Epithelial cell of proximal tubule (primary cell): ENCODE measurements at regions not wholly inside any gene's neighbourhood (a gene's known extent, or its start where the extent isn't known, plus 50 kb on each side); places are given as distances from the start of the nearest gene placed in this dataset.

Experiments
- DNase-seq: peaks from one replicate; pipeline ENCODE4 v3.0.0-alpha.2; 2011; ENCODE audit warnings: low read depth
- H3K4me3 ChIP-seq: 2 replicates; pipeline ENCODE4 v1.5.1; 2011; ENCODE audit warnings: low read depth, mild to moderate bottlenecking, low read length
- CTCF ChIP-seq: conservative IDR thresholded peaks from 2 replicates; pipeline ENCODE4 v1.5.1; 2012; ENCODE audit warnings: low read depth, mild to moderate bottlenecking, low read length

GRCh38 chr5:106189121-106189809 is 1481.5 kb downstream of the EFNA5 start:
- no peak for DNase-seq
- no peak overlapping the region for H3K4me3 ChIP-seq
- TF ChIP-seq CTCF, result no peak

- no peak for TF ChIP-seq CTCF
- no peak for DNase-seq
- no peak overlapping the region for H3K4me3 ChIP-seq
Measured at GRCh38 chr5:106185661-106186081, 1485.1 kb downstream of the EFNA5 start.

- no peak for DNase-seq
- H3K4me3 ChIP-seq, result no peak overlapping the region
- no peak for TF ChIP-seq CTCF
Measured at GRCh38 chr5:106174903-106175302, 1495.8 kb downstream of the EFNA5 start.

GRCh38 chr5:106172681-106173532 is 1497.8 kb downstream of the EFNA5 start:
- TF ChIP-seq CTCF, result no peak
- no peak overlapping the region for H3K4me3 ChIP-seq
- no peak for DNase-seq

GRCh38 chr5:106171708-106172107 is 1499.0 kb downstream of the EFNA5 start:
- DNase-seq, result no peak
- H3K4me3 ChIP-seq, result no peak overlapping the region
- TF ChIP-seq CTCF, result no peak

GRCh38 chr5:106171132-106171531 is 1499.6 kb downstream of the EFNA5 start:
- no peak for TF ChIP-seq CTCF
- no peak for DNase-seq

More at GRCh38 chr5:106171132-106171531, 1499.6 kb downstream of the EFNA5 start:
- H3K4me3 ChIP-seq, result no peak overlapping the region
